Stomach (tissue), 8 donors: ENCODE measurements at regions not wholly inside any gene's neighbourhood (a gene's known extent, or its start where the extent isn't known, plus 50 kb on each side); places are given as distances from the start of the nearest gene placed in this dataset.

Source experiments
- DNase-seq, 2 donors: peaks; one replicate each; pipeline versions ENCODE4 v3.0.0 to v3.0.0-alpha.2; 2013 to 2019
- H3K27ac ChIP-seq, 5 donors: fragments of 200-600 bp in 4 of 5; sonication (generic) in 4 of 5; one replicate each; pipeline ENCODE4 v1.5.1; 2013 to 2019; ENCODE audit warnings: mild to moderate bottlenecking in 1 of 5, moderate library complexity in 1 of 5
- H3K27me3 ChIP-seq, 3 donors: fragments of 200-600 bp; sonication (generic); one replicate each; pipeline ENCODE4 v1.5.1; 2017 to 2019; ENCODE audit warnings: mixed run types in 1 of 3
- H3K36me3 ChIP-seq, 4 donors: fragments of 200-600 bp; sonication (generic); 1 replicate in 3 of 4; 2 replicates in 1 of 4; pipeline ENCODE4 v1.5.1; 2016 to 2019
- H3K4me1 ChIP-seq, 4 donors: fragments of 200-600 bp; sonication (generic); one replicate each; pipeline ENCODE4 v1.5.1; 2016 to 2019
- H3K4me3 ChIP-seq, 4 donors: fragments of 200-600 bp; sonication (generic) in 3 of 4; one replicate each; pipeline ENCODE4 v1.5.1; 2016 to 2019; ENCODE audit warnings: mild to moderate bottlenecking in 1 of 4
- H3K9me3 ChIP-seq, 4 donors: fragments of 200-600 bp; sonication (generic); one replicate each; pipeline ENCODE4 v1.5.1; 2016 to 2019
- EP300 ChIP-seq: sonication (generic); formaldehyde crosslinking; IDR thresholded peaks from one replicate; pipeline ENCODE4 v1.6.1; 2017; ENCODE audit warnings: antibody characterized with exemption
- POLR2A ChIP-seq, 4 donors: fragments of 450-650 bp; IDR thresholded peaks; one replicate each; pipeline ENCODE4 v1.6.1; 2016; ENCODE audit warnings: antibody characterized with exemption in 4 of 4, control low read depth in 2 of 4, mild to moderate bottlenecking in 1 of 4, moderate library complexity in 1 of 4
- POLR2AphosphoS5 ChIP-seq, 3 donors: sonication (generic); formaldehyde crosslinking; IDR thresholded peaks; one replicate each; pipeline ENCODE4 v1.6.1; 2016; ENCODE audit warnings: antibody characterized with exemption in 3 of 3
- WGBS, 5 donors: extraction: QIAGEN DNeasy Blood & Tissue Kit in 3 of 5; methylation state at CpG; one replicate each; pipeline versions ENCODE4 v1.1.5 to v1.1.7; 2013 to 2018; 5-methylcytosine and 5-hydroxymethylcytosine counted together
- intact Hi-C: fragments of 100-400 bp; cut with DNase I; formaldehyde crosslinking; loops from one replicate; pipeline ENCODE4 v1.15.1; 2023; ENCODE audit warnings: low total_unique reads
- TF ChIP-seq, protein P1 (sequence below), 7 experiments: fragments of 450-650 bp in 4 of 7; fragments of 200-600 bp in 3 of 7; sonication (generic) in 3 of 7; IDR thresholded peaks; one replicate each; pipeline ENCODE4 v1.5.1; 2016 to 2019; ENCODE audit warnings: antibody characterized with exemption in 7 of 7, control low read depth in 2 of 7, mild to moderate bottlenecking in 1 of 7
- donor health status: healthy with polysubstance abuse.
- donor health status: Bipolar disorder and iron deficiency.
- donor health status: healthy.

DNA sequence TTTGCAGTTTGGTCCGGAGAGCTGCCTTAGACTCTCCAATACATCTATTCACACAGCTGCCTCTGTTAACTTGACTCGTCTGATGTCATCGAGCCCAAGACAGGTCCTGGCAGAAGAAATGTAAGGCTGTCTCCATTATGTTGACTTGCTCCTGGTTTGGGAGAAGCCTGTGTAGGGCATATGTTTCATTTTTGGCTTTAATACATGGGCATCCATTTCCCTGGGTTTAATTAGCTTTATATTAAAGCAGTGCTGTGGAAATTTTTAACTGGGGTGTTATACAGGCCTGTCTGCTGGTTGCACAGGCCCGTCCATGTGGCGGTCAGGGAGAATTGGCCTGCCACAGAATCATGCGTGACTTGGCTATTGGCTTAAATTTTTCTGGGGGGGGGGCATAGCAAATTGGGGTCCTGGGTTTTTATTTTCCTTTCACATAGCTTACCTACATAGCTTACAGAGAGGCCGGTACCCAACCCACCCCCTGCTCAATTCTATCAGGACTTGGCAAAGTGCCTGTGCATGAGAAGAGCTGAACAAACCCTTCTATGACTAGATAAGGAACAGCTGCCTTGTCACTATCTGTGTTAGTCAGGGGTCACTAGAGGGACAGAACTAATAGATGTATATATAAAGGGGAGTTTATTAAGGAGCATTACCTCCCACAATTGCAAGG is 123.5 kb upstream of the WDR1 start:
- peak in 1 of 2 donors; percentile 47 for DNase-seq
- TF ChIP-seq POLR2A (IDR thresholded peaks at IDR 0.05) = no peak
- TF ChIP-seq, protein P1, sequence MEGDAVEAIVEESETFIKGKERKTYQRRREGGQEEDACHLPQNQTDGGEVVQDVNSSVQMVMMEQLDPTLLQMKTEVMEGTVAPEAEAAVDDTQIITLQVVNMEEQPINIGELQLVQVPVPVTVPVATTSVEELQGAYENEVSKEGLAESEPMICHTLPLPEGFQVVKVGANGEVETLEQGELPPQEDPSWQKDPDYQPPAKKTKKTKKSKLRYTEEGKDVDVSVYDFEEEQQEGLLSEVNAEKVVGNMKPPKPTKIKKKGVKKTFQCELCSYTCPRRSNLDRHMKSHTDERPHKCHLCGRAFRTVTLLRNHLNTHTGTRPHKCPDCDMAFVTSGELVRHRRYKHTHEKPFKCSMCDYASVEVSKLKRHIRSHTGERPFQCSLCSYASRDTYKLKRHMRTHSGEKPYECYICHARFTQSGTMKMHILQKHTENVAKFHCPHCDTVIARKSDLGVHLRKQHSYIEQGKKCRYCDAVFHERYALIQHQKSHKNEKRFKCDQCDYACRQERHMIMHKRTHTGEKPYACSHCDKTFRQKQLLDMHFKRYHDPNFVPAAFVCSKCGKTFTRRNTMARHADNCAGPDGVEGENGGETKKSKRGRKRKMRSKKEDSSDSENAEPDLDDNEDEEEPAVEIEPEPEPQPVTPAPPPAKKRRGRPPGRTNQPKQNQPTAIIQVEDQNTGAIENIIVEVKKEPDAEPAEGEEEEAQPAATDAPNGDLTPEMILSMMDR (IDR thresholded peaks at IDR 0.05) = no peak
- intact Hi-C loops = no loop called here

DNA sequence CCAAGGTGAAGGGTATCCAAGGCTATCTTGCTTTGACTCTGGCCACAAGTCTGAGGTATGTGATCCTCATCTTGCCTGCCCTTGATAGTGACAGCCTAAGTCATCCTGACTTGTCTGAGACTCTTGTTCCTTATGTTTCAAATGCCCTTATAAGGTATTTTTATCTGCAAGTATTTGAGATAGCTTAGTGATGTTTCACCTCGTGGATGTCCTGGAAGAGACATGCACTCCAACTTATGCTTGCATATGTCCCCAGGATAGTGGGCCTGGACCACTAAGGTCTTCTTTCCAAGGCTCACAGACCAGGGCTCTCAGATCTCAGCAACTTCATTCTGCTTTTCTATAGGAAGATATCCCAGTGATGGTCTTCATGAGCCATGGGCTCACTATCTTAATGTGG is 120.5 kb upstream of the WDR1 start:
- no peaks in the 10 kb centered on the region for H3K36me3 ChIP-seq
- no peak overlapping the region for H3K4me3 ChIP-seq
- H3K9me3 ChIP-seq = no peaks in the 10 kb centered on the region
- no peak for DNase-seq
- intact Hi-C loops = no loop called here
- 53 to 78% (median 69%) methylated on average over 1 of the region's 1 CpG for WGBS, 5 donors
- H3K27ac ChIP-seq = no peak overlapping the region
- TF ChIP-seq POLR2A (IDR thresholded peaks at IDR 0.05) = no peak
- no peak for TF ChIP-seq POLR2AphosphoS5 (IDR thresholded peaks at IDR 0.05)
- no peak for TF ChIP-seq EP300
- TF ChIP-seq, protein P1 (IDR thresholded peaks at IDR 0.05) = no peak
- H3K27me3 ChIP-seq = no peaks in the 10 kb centered on the region
- peaks cover 0 to 7% (median 0%) of the 10 kb centered on the region in 4 donors for H3K4me1 ChIP-seq

More for the DNA sequence above, 123.5 kb upstream of the WDR1 start:
- no peaks in the 10 kb centered on the region for H3K4me1 ChIP-seq
- no peaks in the 10 kb centered on the region for H3K27me3 ChIP-seq
- 66 to 81% (median 76%) methylated on average over 7 of the region's 7 CpGs for WGBS, 5 donors
- no peak overlapping the region for H3K27ac ChIP-seq
- H3K36me3 ChIP-seq = no peaks in the 10 kb centered on the region
- no peak overlapping the region for H3K4me3 ChIP-seq
- H3K9me3 ChIP-seq = no peaks in the 10 kb centered on the region

DNA sequence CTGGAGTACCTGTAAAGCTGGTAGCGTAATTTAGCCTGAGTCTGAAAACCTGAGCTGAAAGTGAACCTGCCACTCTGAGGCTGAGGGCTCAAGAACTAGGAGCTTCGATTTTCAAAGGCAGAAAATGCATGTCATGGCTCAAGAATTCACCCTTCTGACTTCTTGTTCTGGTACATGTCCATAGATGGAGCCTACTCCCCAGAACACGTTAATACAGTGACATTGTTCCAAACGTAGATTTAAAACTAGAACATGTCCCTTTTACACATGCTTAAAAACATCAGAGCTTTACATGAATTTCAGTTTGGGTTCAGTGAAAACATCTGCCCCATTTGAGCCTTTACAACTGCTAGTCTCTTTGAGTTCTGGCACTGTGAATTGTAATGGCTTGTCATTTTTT is 115.5 kb upstream of the WDR1 start:
- Histone ChIP-seq H3K36me3 (no peaks in the 10 kb centered on the region), H3K4me3 (no peak overlapping the region), H3K9me3 (no peaks in the 10 kb centered on the region), H3K27ac (peak overlapping the region in 2 of 5 donors; percentile 48 to 80), H3K4me1 (peaks cover 0 to 13% (median 2%) of the 10 kb centered on the region in 4 donors), H3K27me3 (no peaks in the 10 kb centered on the region)
- WGBS, 5 donors = 68 to 85% (median 71%) methylated on average over 4 of the region's 4 CpGs
- DNase-seq = peak in 1 of 2 donors; percentile 15
- intact Hi-C loops = loop anchor here (2.0 kb wide), 1 partner anchor 23 kb away; no protein-coding TSS in a partner anchor
- peak in 1 of 3 donors; percentile 61 for TF ChIP-seq POLR2AphosphoS5 (IDR thresholded peaks at IDR 0.05)
- no peak for TF ChIP-seq EP300

DNA sequence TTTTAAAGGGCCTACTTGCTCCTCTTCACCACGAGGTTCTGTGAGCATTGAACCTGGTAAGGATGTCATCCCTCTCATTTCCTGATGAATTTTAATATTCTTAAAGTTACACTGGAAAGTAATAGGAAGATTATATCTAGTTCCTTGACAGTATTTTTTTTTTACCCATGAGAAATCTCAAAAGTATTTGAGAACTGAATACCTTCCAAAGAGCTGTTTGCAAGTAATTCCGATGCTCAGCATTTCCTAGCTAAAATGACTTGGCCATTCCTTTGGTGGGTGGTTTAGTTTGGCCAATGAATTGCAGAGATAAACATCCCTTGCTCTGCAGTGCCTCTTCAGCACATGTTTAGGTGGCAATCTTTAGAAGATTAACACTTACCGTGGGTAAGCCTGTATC is 110.2 kb upstream of the WDR1 start:
- intact Hi-C loops = no loop called here
- no peak overlapping the region for H3K4me3 ChIP-seq
- no peaks in the 10 kb centered on the region for H3K9me3 ChIP-seq
- DNase-seq = no peak
- no peaks in the 10 kb centered on the region for H3K36me3 ChIP-seq
- TF ChIP-seq, protein P1 (IDR thresholded peaks at IDR 0.05) = no peak
- TF ChIP-seq POLR2AphosphoS5 (IDR thresholded peaks at IDR 0.05) (no peak), POLR2A (IDR thresholded peaks at IDR 0.05) (no peak), EP300 (no peak)
- peaks cover 0 to 3% (median under 1%) of the 10 kb centered on the region in 4 donors for H3K4me1 ChIP-seq
- WGBS, 5 donors = 56 to 89% (median 75%) methylated on average over 3 of the region's 3 CpGs
- no peaks in the 10 kb centered on the region for H3K27me3 ChIP-seq
- H3K27ac ChIP-seq = peak overlapping the region in 1 of 5 donors; percentile 25

DNA sequence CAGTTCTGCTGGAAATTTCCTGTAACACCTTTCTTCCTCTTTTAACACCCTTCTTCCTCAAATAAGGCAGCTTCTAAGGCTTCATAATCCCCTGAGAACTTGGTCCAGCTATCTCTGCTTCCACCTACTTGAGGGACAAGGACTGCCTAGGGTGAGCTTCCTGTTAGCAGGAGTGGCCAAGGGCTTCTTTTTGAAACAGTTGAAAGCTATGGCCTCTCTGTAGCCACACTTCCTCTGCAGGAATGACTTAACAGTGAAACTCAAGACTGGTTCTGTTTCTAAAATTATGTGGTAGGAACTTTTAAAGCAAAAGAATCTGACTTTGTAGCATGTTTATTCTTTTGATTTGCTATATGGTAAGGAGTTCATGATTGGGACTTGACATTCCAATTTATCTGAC is 108.5 kb upstream of the WDR1 start:
- Histone ChIP-seq H3K36me3 (no peaks in the 10 kb centered on the region), H3K9me3 (no peaks in the 10 kb centered on the region), H3K27ac (no peak overlapping the region), H3K4me3 (no peak overlapping the region), H3K4me1 (no peaks in the 10 kb centered on the region), H3K27me3 (no peaks in the 10 kb centered on the region)
- no peak for TF ChIP-seq POLR2A (IDR thresholded peaks at IDR 0.05)
- TF ChIP-seq POLR2AphosphoS5 (IDR thresholded peaks at IDR 0.05) = no peak
- TF ChIP-seq, protein P1 (IDR thresholded peaks at IDR 0.05) = no peak
- no peak for TF ChIP-seq EP300
- intact Hi-C loops = no loop called here
- DNase-seq = no peak
